ENCODE measurements at regions not wholly inside any gene's neighbourhood (a gene's known extent, or its start where the extent isn't known, plus 50 kb on each side); places are given as distances from the start of the nearest gene placed in this dataset.

DNA sequence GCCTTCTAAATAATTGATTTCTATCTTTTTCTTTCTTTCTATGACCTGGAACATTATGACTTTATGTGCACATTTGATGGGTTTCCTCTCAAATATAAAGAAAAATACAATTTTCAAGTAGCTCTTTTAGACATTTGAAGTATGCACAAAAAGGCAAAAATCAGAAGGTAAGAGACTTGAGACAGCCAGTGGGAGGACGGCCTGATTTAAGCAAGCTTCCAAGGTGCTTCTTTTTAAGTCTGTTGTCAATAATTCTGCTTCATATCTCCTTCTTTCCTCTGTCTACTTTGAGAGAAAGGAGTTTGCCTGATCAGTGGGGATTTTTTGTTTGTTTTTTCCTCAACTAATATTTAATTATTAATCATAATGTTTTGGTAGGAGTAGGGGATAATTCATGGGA lies 188.2 kb upstream of the ARHGAP20 start:
- no peak for TF ChIP-seq EP300 (IDR thresholded peaks at IDR 0.05)
- TF ChIP-seq, protein P1, sequence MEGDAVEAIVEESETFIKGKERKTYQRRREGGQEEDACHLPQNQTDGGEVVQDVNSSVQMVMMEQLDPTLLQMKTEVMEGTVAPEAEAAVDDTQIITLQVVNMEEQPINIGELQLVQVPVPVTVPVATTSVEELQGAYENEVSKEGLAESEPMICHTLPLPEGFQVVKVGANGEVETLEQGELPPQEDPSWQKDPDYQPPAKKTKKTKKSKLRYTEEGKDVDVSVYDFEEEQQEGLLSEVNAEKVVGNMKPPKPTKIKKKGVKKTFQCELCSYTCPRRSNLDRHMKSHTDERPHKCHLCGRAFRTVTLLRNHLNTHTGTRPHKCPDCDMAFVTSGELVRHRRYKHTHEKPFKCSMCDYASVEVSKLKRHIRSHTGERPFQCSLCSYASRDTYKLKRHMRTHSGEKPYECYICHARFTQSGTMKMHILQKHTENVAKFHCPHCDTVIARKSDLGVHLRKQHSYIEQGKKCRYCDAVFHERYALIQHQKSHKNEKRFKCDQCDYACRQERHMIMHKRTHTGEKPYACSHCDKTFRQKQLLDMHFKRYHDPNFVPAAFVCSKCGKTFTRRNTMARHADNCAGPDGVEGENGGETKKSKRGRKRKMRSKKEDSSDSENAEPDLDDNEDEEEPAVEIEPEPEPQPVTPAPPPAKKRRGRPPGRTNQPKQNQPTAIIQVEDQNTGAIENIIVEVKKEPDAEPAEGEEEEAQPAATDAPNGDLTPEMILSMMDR (IDR thresholded peaks at IDR 0.05): no peak
